ENCODE measurements at regions not wholly inside any gene's neighbourhood (a gene's known extent, or its start where the extent isn't known, plus 50 kb on each side); places are given as distances from the start of the nearest gene placed in this dataset.

DNA sequence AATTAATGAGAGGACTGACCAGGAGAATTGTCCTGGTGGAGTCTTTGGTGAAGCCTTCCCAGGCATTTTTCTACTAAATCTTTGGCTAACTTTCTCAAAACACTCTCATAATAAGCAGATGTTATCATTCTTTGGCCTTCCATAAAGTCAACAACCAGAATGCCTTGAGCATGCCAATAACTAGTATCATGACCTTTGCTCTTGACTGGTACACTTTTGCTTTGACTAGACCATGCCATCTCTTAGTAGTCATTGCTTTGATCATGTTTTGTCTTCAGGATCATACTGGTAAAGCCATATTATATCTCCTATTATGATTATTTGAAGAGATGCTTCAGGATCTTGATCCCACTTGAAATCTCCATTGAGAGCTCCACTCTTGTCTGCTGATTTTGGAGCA is 506.9 kb downstream of the ELAVL2 start:
- no peaks in the 10 kb centered on the region for H3K4me1 ChIP-seq (ENCODE audit: control insufficient read depth, extremely low read depth, insufficient read depth, low read length)
- no peaks in the 10 kb centered on the region for H3K79me2 ChIP-seq (ENCODE audit: control insufficient read depth, insufficient read depth, low read length)
- no peak for TF ChIP-seq EZH2 (IDR thresholded peaks at IDR 0.05; ENCODE audit: low read length)
- TF ChIP-seq, protein P1, sequence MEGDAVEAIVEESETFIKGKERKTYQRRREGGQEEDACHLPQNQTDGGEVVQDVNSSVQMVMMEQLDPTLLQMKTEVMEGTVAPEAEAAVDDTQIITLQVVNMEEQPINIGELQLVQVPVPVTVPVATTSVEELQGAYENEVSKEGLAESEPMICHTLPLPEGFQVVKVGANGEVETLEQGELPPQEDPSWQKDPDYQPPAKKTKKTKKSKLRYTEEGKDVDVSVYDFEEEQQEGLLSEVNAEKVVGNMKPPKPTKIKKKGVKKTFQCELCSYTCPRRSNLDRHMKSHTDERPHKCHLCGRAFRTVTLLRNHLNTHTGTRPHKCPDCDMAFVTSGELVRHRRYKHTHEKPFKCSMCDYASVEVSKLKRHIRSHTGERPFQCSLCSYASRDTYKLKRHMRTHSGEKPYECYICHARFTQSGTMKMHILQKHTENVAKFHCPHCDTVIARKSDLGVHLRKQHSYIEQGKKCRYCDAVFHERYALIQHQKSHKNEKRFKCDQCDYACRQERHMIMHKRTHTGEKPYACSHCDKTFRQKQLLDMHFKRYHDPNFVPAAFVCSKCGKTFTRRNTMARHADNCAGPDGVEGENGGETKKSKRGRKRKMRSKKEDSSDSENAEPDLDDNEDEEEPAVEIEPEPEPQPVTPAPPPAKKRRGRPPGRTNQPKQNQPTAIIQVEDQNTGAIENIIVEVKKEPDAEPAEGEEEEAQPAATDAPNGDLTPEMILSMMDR (optimal IDR thresholded peaks at IDR 0.05 in 1 of 3, IDR thresholded peaks at IDR 0.05 in 1 of 3, conservative IDR thresholded peaks at IDR 0.05 in 1 of 3; ENCODE audit: extremely low read depth in 1 of 3, insufficient read depth in 2 of 3, low read length in 3 of 3), result no peak
- no peaks in the 10 kb centered on the region for H3K9me1 ChIP-seq (ENCODE audit: control insufficient read depth, extremely low read depth, insufficient read depth, low read length)
- no peak overlapping the region for H3K4me3 ChIP-seq (ENCODE audit: control insufficient read depth in 2 of 3, extremely low read depth in 1 of 3, insufficient read depth in 2 of 3, low read depth in 1 of 3, low read length in 3 of 3)
- H2AFZ ChIP-seq (ENCODE audit: control insufficient read depth, low read length), result no peak overlapping the region
- no peak for DNase-seq (ENCODE audit: low read depth, low spot score)
- dilution Hi-C loops (cut with MboI; ENCODE audit: extremely low pct_ligation_motif_present, low sequenced_read_pairs), result no loop called here
- H3K9ac ChIP-seq (ENCODE audit: control insufficient read depth, extremely low read depth, insufficient read depth, low read length), result no peak overlapping the region
- no peaks in the 10 kb centered on the region for H3K9me3 ChIP-seq (ENCODE audit: control insufficient read depth, low read depth, low read length)
- no peaks in the 10 kb centered on the region for H4K20me1 ChIP-seq (ENCODE audit: control insufficient read depth, extremely low read depth, insufficient read depth, low read length)
- H3K4me2 ChIP-seq (ENCODE audit: control insufficient read depth, extremely low read depth, insufficient read depth, low read depth, low read length), result no peak overlapping the region
- no peaks in the 10 kb centered on the region for H3K27me3 ChIP-seq (ENCODE audit: control insufficient read depth, extremely low read depth, insufficient read depth, low read length)
- H3K36me3 ChIP-seq (ENCODE audit: control insufficient read depth in 2 of 2, extremely low read depth in 1 of 2, insufficient read depth in 2 of 2, low read length in 2 of 2), result no peaks in the 10 kb centered on the region
- FAIRE-seq, result no peak
- no peak overlapping the region for H3K27ac ChIP-seq (ENCODE audit: control insufficient read depth, insufficient read depth, low read length)

- Histone ChIP-seq H3K9me1 (ENCODE audit: control insufficient read depth, extremely low read depth, insufficient read depth, low read length) (no peaks in the 10 kb centered on the region), H2AFZ (ENCODE audit: control insufficient read depth, low read length) (no peak overlapping the region), H3K4me2 (ENCODE audit: control insufficient read depth, extremely low read depth, insufficient read depth, low read depth, low read length) (no peak overlapping the region), H3K9me3 (ENCODE audit: control insufficient read depth, low read depth, low read length) (no peaks in the 10 kb centered on the region), H3K9ac (ENCODE audit: control insufficient read depth, extremely low read depth, insufficient read depth, low read length) (no peak overlapping the region), H3K27me3 (ENCODE audit: control insufficient read depth, extremely low read depth, insufficient read depth, low read length) (no peaks in the 10 kb centered on the region), H3K36me3 (ENCODE audit: control insufficient read depth in 2 of 2, extremely low read depth in 1 of 2, insufficient read depth in 2 of 2, low read length in 2 of 2) (no peaks in the 10 kb centered on the region), H3K27ac (ENCODE audit: control insufficient read depth, insufficient read depth, low read length) (no peak overlapping the region), H4K20me1 (ENCODE audit: control insufficient read depth, extremely low read depth, insufficient read depth, low read length) (no peaks in the 10 kb centered on the region), H3K4me1 (ENCODE audit: control insufficient read depth, extremely low read depth, insufficient read depth, low read length) (no peaks in the 10 kb centered on the region), H3K79me2 (ENCODE audit: control insufficient read depth, insufficient read depth, low read length) (no peaks in the 10 kb centered on the region), H3K4me3 (ENCODE audit: control insufficient read depth in 2 of 3, extremely low read depth in 1 of 3, insufficient read depth in 2 of 3, low read depth in 1 of 3, low read length in 3 of 3) (no peak overlapping the region)
- dilution Hi-C loops (cut with MboI; ENCODE audit: extremely low pct_ligation_motif_present, low sequenced_read_pairs), result no loop called here
- no peak for DNase-seq (ENCODE audit: low read depth, low spot score)
- TF ChIP-seq, protein P1 (optimal IDR thresholded peaks at IDR 0.05 in 1 of 3, IDR thresholded peaks at IDR 0.05 in 1 of 3, conservative IDR thresholded peaks at IDR 0.05 in 1 of 3; ENCODE audit: extremely low read depth in 1 of 3, insufficient read depth in 2 of 3, low read length in 3 of 3), result no peak
- TF ChIP-seq EZH2 (IDR thresholded peaks at IDR 0.05; ENCODE audit: low read length), result no peak
- FAIRE-seq, result no peak
Measured at GRCh38 chr9:23321049-23321448, 505.0 kb downstream of the ELAVL2 start.
